Muscle of back (tissue), 3 donors: ENCODE measurements at regions not wholly inside any gene's neighbourhood (a gene's known extent, or its start where the extent isn't known, plus 50 kb on each side); places are given as distances from the start of the nearest gene placed in this dataset.
A peak's percentile ranks its signal among the peaks of the same experiment; 100 is the strongest.
"Not testable (repeated sequence)": the region's sequence is repeated elsewhere in the genome, so short reads cannot be mapped to it uniquely, and the experiment has no call there.

Experiments used
- DNase-seq, 3 donors: peaks; one replicate each; pipeline versions ENCODE4 v3.0.0 to v3.0.0-alpha.2; 2013

GRCh38 chr7:126177782-126178181 is 1075.0 kb downstream of the GRM8 start:
- no peak for DNase-seq

DNA sequence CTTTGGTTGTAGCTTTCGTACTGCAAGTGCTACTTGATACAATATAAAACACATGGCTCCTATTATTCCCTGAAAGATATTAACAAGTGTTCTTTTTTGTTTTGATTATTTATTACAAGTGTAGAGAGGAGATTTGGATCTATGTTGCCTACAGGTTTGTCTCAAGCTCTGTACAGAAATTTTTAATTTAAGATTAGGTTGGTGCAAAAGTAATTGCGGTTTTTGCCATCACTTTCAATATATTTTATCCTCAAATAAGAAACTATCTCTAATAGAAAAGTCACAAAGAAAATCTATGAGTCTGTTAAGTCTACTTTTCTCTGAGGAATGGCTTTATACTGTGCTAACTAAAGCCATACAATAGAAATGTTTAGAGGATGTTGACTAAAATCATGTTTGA is 1086.1 kb downstream of the GRM8 start:
- DNase-seq, result no peak

GRCh38 chr7:126163647-126164046 is 1089.1 kb downstream of the GRM8 start:
- DNase-seq, result no peak

- no peak for DNase-seq
These were observed 1095.3 kb downstream of the GRM8 start for GRCh38 chr7:126157391-126157790.

DNA sequence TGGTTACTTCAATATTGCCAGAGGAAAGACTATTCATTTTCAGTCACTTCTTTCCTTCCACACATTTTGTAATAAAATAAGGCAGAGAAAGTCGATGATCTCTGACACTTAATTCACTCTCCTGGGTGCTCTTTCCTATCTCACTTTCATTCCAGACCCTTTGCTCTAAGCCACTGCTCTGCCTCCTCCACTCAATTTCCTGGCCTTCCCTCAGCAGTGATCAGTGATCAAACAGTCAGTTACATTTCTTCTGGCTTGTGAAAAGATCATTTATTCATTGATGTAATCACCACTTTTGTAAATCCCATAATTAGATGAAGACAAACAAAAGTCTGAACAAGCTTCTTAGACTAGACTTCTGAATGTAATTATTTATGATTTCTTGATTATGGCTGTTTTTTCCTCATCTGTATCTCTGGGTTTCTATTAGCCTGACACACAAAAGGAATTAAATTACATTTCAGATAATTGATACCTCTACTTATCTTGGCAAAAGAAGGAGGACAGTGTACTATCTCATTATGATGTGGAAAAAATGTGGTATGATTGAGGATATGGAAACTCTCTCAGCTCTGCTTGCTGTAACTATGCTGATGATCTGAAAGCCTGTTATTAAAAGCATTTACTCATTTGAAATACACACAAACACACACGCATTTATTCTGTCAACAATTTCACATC is 1102.3 kb downstream of the GRM8 start:
- no peak for DNase-seq

DNA sequence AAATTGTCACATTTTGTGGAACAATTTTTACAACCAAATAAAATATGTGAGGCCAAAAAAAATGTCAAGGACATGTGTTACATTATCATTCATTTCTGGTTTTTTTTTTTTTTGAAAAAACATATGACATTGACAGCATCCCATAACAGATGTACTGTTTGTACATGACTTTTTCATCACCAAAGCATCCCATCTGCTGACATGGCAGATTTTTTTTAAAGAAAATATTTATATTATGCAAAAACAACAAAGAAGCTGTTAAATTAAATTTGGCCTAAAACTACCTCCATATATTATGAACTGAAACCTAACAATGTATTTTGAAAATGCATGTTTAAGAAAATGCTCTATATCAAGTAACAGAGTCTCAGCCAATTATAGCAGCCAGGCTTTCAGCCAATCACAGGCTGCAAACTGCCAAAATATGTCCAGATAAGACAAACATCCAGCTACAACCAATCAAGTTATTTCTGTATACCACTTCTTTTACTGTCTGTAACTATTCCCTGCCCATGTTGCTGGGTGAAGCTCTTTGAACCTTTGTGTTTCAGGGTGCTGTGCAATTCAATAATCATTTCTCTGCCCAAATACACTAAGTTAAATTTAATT is 1111.8 kb downstream of the GRM8 start:
- no peak for DNase-seq

DNA sequence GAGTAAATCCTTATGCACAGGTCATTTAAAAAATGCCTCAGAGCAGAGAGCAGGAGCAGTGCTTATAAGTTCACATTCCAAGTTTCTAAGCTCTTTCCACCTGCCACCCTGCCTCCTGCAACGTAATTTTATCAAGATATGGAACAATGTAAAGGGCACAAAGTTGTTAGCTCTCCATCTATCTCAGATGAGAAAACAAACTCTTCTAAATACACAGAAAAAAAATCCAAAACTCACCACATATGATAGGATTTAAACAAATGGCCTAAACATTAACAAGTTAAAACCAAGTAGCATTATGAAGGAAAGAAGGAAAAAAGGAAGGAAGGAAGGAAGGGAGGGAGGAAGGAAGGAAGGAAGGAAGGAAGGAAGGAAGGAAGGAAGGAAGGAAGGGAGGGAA is 1132.8 kb downstream of the GRM8 start:
- no peak for DNase-seq

DNA sequence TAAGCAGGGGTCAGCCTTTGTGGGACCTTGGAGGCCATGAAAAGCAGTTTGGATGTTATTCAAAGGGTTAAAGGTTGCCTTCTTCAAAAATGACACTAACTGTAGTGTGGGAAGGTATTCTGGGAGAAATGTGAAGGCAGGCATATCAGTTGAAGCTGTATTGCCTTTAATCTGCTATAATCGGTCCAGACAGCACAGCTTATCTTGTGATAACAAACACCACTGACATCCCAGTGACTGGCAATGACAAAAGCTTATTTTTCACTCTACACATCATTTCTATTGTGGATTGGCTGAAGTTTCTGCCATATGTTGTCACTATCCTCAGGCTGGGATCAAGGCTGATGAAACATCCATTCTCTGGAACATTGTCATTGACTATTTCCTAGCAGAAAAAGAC is 1149.2 kb downstream of the GRM8 start:
- no peak for DNase-seq

DNA sequence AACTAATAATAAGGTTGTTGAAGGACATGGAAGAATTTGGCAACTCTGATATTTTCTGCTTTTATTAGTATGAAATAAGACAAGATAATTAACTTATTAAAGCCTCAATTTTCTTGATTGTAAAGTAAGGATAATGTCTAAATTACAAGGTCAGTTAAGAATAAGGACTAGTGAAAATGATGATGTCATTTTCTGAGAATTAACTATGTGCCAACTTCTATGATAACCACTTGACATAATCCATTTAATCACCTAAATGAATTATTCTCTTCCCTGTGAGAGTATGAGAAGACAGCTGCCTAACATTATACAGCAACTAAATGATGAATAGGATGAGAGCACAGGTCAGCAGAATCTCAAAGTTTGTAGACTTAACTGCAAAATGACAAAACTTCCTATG is 1153.4 kb upstream of the POT1 start:
- no peak for DNase-seq

DNA sequence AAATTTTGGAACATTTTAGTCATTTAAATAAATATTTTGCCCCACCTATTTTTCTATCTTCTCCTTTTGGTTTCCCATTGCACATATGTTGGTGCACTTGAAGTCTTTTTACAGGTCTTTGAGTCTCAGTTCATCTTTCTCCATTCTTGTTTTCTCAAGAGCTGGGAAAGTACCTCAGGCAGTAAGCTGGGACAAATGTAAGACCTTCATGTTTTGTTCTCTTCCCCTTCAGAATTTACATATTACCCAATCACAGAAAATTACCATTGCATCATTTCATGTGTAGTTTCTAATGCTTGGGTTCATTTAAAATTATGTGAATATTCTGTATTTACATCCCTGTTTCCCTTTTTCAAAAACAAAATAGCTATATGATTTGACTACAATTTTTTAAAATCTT is 1150.0 kb upstream of the POT1 start:
- no peak for DNase-seq

- DNase-seq, result no peak
These were observed 1149.5 kb upstream of the POT1 start for GRCh38 chr7:126079151-126079550.

DNA sequence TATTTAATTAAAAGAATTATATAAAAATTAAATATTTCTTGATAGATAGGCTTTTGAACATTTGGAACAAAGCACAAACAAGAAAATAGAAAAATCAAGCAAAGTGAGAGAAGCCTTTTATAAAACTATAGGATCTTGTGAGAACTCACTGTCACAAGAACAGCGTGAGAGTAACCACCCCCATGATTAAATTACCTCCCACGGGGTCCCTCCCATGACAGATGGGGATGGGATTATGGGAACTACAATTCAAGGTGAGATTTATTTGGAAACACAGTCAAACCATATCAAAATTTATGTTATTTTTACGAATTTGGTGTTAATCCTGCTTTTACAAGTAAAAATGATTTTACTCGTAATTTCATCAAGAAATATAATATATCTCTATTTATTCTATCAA is 1136.1 kb upstream of the POT1 start:
- DNase-seq, result no peak

- DNase-seq, result no peak
These were observed 1128.4 kb upstream of the POT1 start for GRCh38 chr7:126057979-126058378.

DNA sequence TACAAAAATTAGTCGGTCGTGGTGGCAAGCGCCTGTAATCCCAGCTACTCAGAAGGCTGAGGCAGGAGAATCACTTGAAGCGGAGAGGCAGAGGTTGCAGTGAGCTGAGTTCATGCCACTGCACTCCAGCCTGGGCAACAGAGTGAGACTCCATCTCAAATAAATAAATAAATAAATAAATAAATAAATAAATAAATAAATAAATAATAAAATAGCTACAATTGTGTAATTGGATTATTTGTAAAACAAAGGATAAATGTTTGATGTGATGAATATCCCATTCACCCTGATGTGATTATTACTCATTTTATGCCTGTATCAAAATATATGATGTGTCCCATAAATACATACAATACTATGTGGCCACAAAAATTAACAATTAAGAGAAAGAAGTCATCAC is 1127.0 kb upstream of the POT1 start:
- DNase-seq, result not testable (repeated sequence)

- no peak for DNase-seq
These were observed 1122.6 kb upstream of the POT1 start for GRCh38 chr7:126052229-126052628.

DNA sequence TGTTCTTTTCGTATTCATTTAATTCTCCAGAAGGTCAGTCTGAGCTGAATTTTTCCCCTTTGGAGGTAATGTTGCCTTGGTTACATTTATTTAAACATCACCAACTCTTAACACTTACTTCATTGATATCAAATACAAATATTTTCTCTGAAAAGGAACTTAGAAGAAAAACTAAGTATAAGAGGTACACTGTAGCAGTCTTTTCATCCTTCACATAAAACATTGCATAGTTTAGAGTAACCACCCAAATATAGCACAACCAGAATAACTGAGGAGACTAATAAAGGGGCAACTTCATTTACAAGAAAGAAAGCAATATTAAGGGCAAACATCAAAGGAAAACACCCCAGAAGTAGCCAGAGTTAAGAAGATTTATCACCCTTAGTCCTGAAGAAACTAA is 1115.0 kb upstream of the POT1 start:
- DNase-seq, result no peak

DNA sequence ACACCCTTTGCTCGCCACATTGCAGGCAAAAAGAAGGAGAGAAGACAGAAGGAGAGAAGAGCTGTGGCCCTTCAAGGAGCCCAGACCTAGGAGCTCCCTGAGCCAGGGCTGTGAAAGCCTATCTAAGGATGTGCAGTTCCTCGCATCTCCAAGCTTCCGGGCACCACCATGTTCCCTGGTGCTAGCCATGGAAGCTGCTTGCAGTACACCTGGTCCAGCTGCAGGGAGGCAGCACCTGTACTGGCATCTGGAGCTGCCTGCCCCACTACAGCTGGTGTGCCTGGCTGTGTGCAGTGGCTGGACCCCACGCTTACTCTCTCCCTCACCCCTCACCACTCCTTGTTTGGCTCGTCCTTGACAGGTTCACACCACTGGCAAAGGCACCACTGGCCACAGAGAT is 1111.8 kb upstream of the POT1 start:
- no peak for DNase-seq

DNA sequence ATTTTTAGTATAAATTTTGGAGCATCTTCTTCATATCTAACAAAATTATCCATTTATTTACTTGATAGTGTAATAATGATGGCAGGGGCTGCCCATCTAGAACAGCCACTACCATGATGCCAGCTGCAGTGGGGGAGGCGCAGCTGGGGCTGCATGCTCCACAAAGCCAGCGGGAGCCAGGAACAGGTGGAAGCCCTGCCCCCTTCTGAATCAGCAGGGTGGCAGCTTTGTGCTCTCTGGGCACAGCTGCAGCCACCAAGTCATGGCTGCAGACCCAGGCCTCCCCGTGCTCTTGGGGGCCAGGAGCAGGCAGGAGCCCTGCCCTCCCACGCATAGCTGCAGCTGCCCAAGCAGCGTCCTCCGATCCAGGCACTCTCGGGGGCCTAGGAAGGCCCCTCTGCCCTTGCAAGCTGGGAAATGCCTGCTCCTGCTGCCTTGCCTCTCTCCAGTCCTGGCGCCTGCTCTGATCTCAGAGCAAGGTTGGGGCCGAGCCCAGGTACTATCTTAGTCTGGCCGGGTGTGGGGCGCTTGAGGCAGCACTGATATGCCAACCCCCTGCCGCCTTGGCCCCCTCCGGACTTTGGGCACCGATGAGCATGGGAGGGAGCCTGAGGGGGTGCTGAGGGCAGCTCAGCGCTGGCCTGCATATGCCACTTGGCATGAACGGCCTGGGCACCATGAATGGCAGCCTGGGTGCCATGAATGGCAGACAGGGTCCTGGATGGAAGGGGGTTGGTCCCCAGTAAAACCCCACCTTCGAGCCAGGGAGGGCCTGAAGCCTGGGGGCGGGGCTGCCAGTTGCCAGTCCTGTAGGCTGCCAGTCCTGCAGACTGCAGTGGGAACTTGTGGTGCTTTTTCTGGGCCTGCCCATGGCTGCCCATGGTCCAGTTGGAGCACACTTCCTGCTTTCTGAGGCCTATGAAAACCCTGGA is 1110.8 kb upstream of the POT1 start:
- DNase-seq, result no peak

DNA sequence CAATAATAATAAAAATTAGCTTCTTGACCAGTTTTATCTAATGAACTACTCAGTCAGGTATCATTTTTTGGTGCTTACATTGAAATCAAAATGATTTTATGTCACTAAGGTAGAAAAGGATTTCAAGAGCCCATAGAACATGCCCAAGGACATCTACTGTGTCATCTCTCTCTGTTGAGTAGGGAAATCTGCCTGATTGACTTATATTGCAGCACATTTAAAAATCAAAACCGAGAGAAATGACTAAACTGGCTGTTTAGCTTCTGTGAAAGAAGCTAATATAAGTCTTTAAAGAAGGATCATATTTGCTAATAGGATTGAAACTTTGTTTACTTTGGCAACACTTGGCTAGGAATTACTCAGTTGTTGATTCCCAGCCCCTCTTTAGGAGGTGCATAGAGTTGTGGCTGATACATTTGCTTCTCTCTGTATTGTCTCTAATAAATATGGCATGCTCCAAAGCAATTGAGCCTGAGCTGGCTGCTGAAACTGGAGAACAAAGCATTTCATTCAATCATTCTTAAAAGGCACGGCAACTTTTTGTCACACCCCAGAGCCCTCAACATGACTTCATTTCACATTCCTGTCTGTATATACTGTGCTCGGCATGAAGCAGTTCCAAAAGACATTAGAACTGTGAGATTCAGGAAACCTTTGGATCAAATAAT is 1096.9 kb upstream of the POT1 start:
- peak in 2 of 3 donors; percentile 1 to 6 for DNase-seq

DNA sequence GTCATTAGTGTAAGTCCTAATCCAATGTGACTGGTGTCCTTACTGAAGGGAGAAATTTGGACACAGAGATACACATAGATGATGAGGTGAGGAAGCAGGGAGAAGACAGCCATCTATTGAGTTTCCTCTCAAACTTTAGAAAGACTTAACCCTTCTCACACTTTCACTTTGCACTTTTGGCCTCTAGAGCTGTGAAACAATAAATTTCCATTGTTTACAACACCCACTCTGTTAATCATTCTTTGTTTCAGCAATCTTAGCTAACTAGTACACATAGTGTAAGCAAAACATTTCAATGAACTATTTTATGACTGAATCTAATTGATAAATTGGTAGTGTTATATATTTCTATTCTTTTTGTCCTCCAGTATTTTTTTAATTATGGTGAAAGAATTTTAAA is 1092.8 kb upstream of the POT1 start:
- DNase-seq, result no peak

DNA sequence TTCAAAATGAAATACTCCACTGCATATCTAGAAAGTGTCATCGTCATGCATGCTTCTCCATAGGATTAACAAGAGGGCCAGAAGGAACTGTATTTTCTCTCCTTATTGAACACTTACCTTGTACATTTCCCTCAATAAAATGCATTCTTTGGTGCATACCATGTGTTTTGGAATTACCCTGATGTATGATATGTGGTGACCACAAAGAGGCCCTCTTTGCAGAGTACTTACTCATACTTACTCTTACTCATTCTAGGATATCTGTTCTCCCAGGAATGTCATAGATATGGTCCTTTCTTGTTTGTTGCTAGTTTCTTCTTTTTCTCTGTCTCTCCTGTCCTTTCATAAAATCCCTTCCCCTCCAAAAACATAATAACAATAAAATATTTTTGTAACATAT is 1087.1 kb upstream of the POT1 start:
- no peak for DNase-seq

- no peak for DNase-seq
These were observed 1075.4 kb upstream of the POT1 start for GRCh38 chr7:126005064-126005463.
